HL-60 (cell line): ENCODE measurements at regions not wholly inside any gene's neighbourhood (a gene's known extent, or its start where the extent isn't known, plus 50 kb on each side); places are given as distances from the start of the nearest gene placed in this dataset.
"Not testable (repeated sequence)": the region's sequence is repeated elsewhere in the genome, so short reads cannot be mapped to it uniquely, and the experiment has no call there.

Experiments used
- DNase-seq, 2 experiments: peaks; one replicate each; pipeline ENCODE4 v3.0.0-alpha.2; 2010 to 2020; ENCODE audit warnings: low read depth in 1 of 2, low spot score in 1 of 2
- H3K27ac ChIP-seq: fragments of 250-450 bp; sonication (Bioruptor Pico); replicated peaks from 2 replicates; pipeline ENCODE4 v1.5.1; 2020; ENCODE audit warnings: mild to moderate bottlenecking, moderate library complexity
- H3K27me3 ChIP-seq: fragments of 250-450 bp; sonication (Bioruptor Pico); 2 replicates; pipeline ENCODE4 v1.5.1; 2021; ENCODE audit warnings: mild to moderate bottlenecking, moderate library complexity; ENCODE audit not compliant: insufficient read depth, poor library complexity, severe bottlenecking
- H3K4me3 ChIP-seq: replicated peaks from 2 replicates; pipeline ENCODE4 v1.5.1; 2011; ENCODE audit warnings: mild to moderate bottlenecking, control low read depth, low read length; ENCODE audit not compliant: insufficient read depth
- CTCF ChIP-seq: IDR thresholded peaks from one replicate; pipeline ENCODE4 v1.5.1; 2011; ENCODE audit warnings: low read length, control low read depth, inconsistent platforms; ENCODE audit not compliant: insufficient read depth
- GABPA ChIP-seq: IDR thresholded peaks from 2 replicates; pipeline ENCODE4 v1.6.1; 2012; ENCODE audit warnings: low read depth
- POLR2AphosphoS5 ChIP-seq: IDR thresholded peaks from 2 replicates; pipeline ENCODE4 v1.6.1; 2012; ENCODE audit warnings: low read depth
- REST ChIP-seq: IDR thresholded peaks from 2 replicates; pipeline ENCODE4 v1.6.1; 2012; ENCODE audit warnings: low read depth; ENCODE audit not compliant: insufficient replicate concordance
- SPI1 ChIP-seq: IDR thresholded peaks from 2 replicates; pipeline ENCODE4 v1.6.1; 2012; ENCODE audit warnings: low read depth, mild to moderate bottlenecking, borderline replicate concordance

GRCh38 chr17:6373599-6373998, 61.3 kb downstream of the AIPL1 start:
- not testable (repeated sequence) for H3K27me3 ChIP-seq, DNase-seq, H3K27ac ChIP-seq, H3K4me3 ChIP-seq

GRCh38 chr17:6366221-6366666, 68.7 kb downstream of the AIPL1 start:
- TF ChIP-seq SPI1, result no peak
- no peak for TF ChIP-seq CTCF
- no peak for TF ChIP-seq POLR2AphosphoS5
- TF ChIP-seq REST, result no peak
- no peak for TF ChIP-seq GABPA
- DNase-seq, result no peak
- no peaks in the 10 kb centered on the region for H3K27me3 ChIP-seq
- H3K27ac ChIP-seq, result no peak overlapping the region
- H3K4me3 ChIP-seq, result no peak overlapping the region

GRCh38 chr17:6365200-6365943, 69.5 kb downstream of the AIPL1 start:
- no peak for DNase-seq
- TF ChIP-seq REST, result no peak
- TF ChIP-seq CTCF, result no peak
- no peak for TF ChIP-seq POLR2AphosphoS5
- TF ChIP-seq GABPA, result no peak
- no peak for TF ChIP-seq SPI1
- Histone ChIP-seq H3K27me3 (no peaks in the 10 kb centered on the region), H3K4me3 (no peak overlapping the region), H3K27ac (no peak overlapping the region)

- no peak overlapping the region for H3K4me3 ChIP-seq
- TF ChIP-seq REST, result no peak
- no peak for TF ChIP-seq POLR2AphosphoS5
- TF ChIP-seq SPI1, result no peak
- no peak for TF ChIP-seq GABPA
- no peak for TF ChIP-seq CTCF
- H3K27ac ChIP-seq, result no peak overlapping the region
- no peak for DNase-seq
- H3K27me3 ChIP-seq, result no peaks in the 10 kb centered on the region
Observed at GRCh38 chr17:6361733-6362132, 73.2 kb downstream of the AIPL1 start.
